HG02840 (cell line): ENCODE measurements at regions not wholly inside any gene's neighbourhood (a gene's known extent, or its start where the extent isn't known, plus 50 kb on each side); places are given as distances from the start of the nearest gene placed in this dataset.

Source experiments
- ATAC-seq: cut with Tn5 transposase; IDR thresholded peaks from one replicate; pipeline ENCODE4 v1.9.1; 2021; ENCODE audit warnings: mild to moderate bottlenecking, moderate library complexity, moderate number of reproducible peaks; ENCODE audit not compliant: unreplicated experiment, low FRiP score

GRCh38 chr3:66592016-66592761 lies 91.4 kb upstream of the LRIG1 start:
- no peak for ATAC-seq

GRCh38 chr3:66592927-66593625 lies 92.3 kb upstream of the LRIG1 start:
- no peak for ATAC-seq

GRCh38 chr3:66593978-66594377 lies 93.2 kb upstream of the LRIG1 start:
- no peak for ATAC-seq

- no peak for ATAC-seq
Observed at GRCh38 chr3:66597308-66597863, 96.6 kb upstream of the LRIG1 start.

GRCh38 chr3:66598168-66598567 lies 97.3 kb upstream of the LRIG1 start:
- ATAC-seq: no peak

- no peak for ATAC-seq
Observed at GRCh38 chr3:66602237-66602636, 101.4 kb upstream of the LRIG1 start.

GRCh38 chr3:66602691-66603090 lies 101.9 kb upstream of the LRIG1 start:
- no peak for ATAC-seq

GRCh38 chr3:66603151-66603611 lies 102.4 kb upstream of the LRIG1 start:
- no peak for ATAC-seq

GRCh38 chr3:66604481-66604880 lies 103.7 kb upstream of the LRIG1 start:
- no peak for ATAC-seq

- ATAC-seq: no peak
Observed at GRCh38 chr3:66606126-66606525, 105.3 kb upstream of the LRIG1 start.

GRCh38 chr3:66606868-66607267 lies 106.0 kb upstream of the LRIG1 start:
- ATAC-seq: no peak

GRCh38 chr3:66609660-66610561 lies 109.1 kb upstream of the LRIG1 start:
- ATAC-seq: no peak

GRCh38 chr3:66610562-66610909 lies 109.7 kb upstream of the LRIG1 start:
- no peak for ATAC-seq

- ATAC-seq: no peak
Observed at GRCh38 chr3:66615643-66616301, 115.0 kb upstream of the LRIG1 start.

- no peak for ATAC-seq
Observed at GRCh38 chr3:66617351-66617750, 116.5 kb upstream of the LRIG1 start.

- no peak for ATAC-seq
Observed at GRCh38 chr3:66618066-66618465, 117.2 kb upstream of the LRIG1 start.

- ATAC-seq: no peak
Observed at GRCh38 chr3:66620296-66620695, 119.5 kb upstream of the LRIG1 start.

- no peak for ATAC-seq
Observed at GRCh38 chr3:66622756-66623457, 122.1 kb upstream of the LRIG1 start.

GRCh38 chr3:66625505-66626216 lies 124.8 kb upstream of the LRIG1 start:
- ATAC-seq: no peak
